NCI-H2029 treated with DMSO at 0.1 percent for 48 hours (cell line): ENCODE measurements at regions not wholly inside any gene's neighbourhood (a gene's known extent, or its start where the extent isn't known, plus 50 kb on each side); places are given as distances from the start of the nearest gene placed in this dataset.
A peak's percentile ranks its signal among the peaks of the same experiment; 100 is the strongest.

Experiments
- DNase-seq: peaks from one replicate; lab custom pipeline; 2025; lab: John Stamatoyannopoulos, UW

- no peak for DNase-seq
Observed at GRCh38 chr4:10203851-10204250, 87.3 kb upstream of the WDR1 start.

DNA sequence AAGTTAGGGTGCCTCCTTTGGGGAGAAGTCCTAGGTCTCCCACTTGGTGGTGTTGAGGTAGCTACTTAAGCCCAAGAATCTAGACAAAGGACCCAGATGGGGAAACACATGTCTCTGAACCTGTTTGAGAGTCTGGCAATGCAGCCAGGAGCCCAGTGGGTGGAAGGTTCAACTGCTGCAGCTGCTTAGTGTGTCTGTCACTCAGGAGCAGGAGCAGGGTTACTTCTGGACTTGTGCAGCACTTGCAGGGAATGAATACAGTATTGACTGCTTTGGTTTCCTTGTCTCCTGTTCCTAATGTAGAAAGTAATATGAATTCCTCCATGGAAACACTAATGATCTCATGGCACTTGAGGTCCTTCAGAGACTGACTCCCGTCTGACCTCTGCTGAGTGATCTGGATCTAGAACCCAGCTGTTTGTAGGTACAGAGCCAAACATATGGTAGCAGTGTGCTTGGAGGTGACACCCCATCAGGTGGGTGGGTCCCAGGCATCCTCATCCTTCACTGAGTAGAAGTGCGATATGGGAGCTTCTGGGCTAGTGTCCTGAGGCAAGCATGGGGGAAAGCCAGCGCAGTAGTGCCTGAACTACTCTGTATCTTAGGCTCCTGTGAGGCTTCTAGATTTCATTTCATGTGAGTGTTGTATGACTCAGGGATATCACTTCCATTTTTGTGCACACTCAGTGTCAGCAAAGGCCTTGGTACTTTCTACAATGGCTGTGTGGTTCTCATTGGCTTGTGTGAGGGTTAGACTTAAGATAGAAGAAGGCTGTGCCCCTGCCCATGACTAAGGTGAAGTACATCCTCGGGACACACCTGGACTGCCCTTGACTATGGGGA, 85.0 kb upstream of the WDR1 start:
- no peak for DNase-seq

DNA sequence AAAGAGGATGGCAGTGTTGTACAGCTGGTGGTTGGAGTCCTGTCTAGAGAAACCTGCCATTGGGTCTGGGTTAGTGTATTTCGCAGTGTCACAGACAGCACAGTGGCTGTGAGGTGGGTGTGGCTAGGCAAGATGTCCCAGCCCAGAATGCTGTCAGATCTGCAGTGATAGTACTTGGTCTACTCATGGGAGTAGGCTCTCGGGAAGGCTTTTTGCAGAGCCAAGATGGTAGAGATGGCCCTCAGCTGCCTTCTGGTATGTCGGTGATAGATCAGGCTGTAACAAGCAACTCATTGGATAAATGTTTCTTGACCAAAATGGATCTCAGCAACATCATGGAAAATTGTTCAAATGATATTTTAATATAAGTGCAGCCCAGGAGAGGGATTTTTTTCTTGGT, 84.3 kb upstream of the WDR1 start:
- no peak for DNase-seq

GRCh38 chr4:10198365-10198764, 81.8 kb upstream of the WDR1 start:
- DNase-seq: no peak

DNA sequence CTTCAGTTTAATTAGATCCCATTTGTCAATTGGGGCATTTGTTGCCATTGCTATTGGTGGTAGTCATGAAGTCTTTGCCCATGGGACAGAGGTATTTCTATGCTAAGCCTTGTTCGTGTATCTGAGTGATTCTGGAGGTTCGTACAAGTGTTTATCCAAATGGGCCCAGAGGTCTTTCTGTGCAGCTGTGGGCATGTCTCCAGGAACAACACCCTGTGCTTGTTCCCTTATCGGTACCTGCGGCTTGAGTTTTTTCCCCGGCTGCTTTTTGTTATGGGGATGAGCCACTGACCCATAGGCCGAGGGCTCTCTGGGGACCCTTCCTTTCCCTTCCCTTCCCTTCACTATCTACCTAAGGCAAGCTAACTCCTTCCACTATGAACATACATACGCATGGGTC, 81.4 kb upstream of the WDR1 start:
- no peak for DNase-seq

GRCh38 chr4:10196191-10196590, 79.6 kb upstream of the WDR1 start:
- DNase-seq: no peak

DNA sequence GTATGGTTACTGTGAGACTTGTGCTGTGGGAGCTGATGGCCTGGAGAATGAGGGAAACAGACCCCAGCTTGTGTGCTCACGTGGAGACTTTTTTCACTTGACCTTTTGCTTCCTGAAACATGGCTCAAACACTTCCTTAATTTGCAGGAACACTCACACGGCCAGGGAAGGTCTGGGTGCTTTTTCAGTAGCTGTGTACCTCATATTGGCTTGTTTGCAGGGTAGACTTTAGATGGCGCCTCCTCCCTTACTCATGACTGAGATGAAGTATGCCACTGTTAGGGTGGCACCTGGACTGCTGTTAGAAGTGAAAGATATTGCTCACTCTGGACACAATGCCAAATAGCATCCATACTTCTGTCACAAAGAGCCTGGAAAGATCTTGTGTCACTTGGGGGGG, 75.7 kb upstream of the WDR1 start:
- no peak for DNase-seq

GRCh38 chr4:10188400-10189004, 71.9 kb upstream of the WDR1 start:
- no peak for DNase-seq

DNA sequence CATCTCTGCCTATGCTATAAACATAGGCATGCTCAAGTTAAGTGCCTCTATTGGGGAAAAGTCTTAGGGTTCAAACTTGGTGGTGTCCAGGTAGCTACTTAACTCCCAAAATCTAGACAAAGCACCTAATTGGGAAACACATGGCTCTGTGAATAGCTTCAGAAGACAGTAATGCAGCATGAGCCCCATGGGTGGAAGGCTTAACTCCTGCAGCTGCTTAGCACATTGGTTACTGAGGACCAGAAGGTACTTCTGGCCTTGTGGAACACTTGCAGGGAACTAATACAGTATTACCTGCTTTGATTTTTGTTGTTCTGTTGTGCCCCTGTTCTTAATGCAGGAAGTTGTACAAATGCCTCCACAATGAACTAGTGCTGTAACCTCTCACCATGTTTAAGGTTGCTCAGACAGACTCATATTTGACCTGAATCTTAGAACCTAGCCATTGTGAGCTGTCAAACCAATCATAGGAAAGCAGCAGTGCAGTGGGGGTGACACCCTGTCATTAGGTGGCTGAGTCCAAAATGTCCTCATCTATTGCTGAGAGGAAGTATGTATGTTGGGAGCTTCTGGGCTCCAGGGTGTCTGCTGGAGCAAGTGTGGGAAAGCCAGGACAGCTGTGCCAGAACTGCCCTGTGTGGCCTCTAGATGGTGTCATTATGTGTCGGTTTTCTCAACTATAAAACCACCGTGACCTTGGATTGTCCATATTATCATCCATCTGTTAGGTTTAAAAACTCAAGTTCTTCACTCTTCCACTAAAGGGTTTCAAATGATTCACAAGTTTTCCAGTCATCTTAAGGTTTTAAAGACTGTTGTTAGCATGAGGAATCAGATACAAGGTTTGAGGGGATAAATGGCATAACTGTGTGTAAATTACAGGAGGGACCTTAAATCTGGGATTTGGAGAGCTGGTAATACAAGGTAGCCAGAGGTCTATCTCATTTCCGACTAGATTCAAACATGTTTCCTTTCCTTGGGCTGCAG, 69.9 kb upstream of the WDR1 start:
- no peak for DNase-seq

GRCh38 chr4:10185518-10186227, 69.1 kb upstream of the WDR1 start:
- DNase-seq: no peak

DNA sequence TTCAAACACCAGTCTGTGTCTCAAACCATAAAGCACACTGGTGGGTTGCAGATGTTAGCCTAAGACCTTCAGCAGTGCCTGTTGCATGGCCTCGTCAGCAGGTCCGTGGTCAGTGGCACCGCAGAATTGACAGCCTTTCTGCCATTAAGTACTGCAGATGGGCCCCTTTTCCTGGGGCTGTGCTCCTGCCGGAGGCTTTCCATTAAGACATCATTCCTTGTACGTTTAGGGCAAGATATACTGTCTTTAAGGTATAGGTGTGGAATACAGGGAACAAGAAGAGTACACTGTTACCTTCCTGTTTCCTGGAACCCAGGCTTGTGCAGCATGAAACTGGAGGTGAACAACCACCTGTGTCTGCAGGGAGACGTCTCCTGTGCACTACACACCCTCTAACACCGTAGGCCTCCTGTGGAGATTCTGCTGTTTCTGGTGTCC, 67.9 kb upstream of the WDR1 start:
- no peak for DNase-seq

- no peak for DNase-seq
Observed at GRCh38 chr4:10184041-10184440, 67.4 kb upstream of the WDR1 start.

GRCh38 chr4:10183462-10183861, 66.9 kb upstream of the WDR1 start:
- DNase-seq: no peak

GRCh38 chr4:10182446-10183424, 66.1 kb upstream of the WDR1 start:
- no peak for DNase-seq

DNA sequence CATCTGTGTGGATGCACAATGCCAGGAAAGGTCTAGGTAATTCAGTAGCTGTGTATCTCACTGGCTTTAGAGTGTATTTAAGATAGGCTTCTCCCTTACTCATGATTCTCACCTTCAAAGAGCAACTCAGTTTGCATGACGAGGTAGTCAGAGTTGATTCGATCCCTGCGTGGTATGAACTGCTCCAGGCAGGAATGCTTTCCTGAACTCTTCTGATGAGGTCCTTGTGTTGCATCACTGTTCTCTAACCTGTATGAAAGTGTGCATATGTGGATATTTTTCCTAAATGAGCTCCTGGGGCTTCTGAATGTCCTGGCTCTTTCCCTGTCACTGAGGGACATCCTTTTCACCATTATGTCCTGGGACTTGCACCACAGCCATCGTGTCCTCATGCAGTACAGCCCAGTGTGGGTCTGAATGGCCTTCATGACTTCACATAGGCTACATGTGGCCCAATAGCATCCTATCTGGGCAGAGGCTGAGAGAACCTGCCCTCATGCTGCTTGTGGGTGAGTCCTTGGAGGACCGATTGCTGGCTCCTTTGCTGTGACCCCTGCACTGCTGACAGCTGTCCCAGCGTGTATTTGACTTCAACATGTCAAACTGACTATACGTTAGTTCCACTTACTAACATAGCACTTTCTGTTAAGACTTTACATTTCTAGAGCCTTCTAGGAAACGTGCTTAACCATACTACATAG, 65.3 kb upstream of the WDR1 start:
- no peak for DNase-seq

DNA sequence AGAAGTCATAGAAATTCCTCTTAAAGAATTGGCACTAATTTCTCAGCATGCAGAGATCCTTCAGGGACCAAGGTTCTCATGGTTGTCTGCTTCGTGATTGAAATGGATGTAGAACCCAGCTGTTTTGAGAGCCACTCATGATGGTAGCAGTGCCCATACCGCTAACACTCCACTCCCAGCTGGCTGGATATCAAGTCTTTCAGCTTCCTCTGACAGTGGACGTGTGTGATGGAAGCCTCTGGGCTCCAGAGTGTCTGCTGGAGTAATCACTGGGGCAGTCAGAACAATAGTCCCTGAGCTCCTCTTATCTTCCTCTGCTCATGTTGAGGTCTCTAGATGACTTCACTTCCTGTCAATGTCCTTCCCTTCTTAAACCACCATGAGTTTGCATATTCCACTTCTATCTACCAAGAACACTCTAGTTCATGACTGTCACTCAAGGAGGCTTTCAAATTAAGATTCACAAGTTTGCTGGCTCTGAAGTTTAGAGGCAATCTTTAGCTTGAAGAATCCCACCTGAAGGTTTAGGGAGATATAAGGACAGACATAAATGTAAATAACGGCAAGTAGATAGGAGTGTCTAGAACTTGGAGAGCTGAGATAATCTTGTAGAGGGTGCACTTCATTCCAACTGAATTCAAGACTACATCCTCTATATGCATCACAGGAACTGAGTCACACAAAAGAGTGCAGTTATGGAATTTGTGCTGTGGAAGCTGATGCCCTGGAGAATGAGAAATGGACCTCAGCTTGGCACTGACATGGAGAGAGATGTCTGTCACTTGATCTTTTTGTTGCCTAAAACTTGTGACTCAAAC, 64.5 kb upstream of the WDR1 start:
- DNase-seq: peak; percentile 81

GRCh38 chr4:10180603-10180926, 64.0 kb upstream of the WDR1 start:
- DNase-seq: no peak

DNA sequence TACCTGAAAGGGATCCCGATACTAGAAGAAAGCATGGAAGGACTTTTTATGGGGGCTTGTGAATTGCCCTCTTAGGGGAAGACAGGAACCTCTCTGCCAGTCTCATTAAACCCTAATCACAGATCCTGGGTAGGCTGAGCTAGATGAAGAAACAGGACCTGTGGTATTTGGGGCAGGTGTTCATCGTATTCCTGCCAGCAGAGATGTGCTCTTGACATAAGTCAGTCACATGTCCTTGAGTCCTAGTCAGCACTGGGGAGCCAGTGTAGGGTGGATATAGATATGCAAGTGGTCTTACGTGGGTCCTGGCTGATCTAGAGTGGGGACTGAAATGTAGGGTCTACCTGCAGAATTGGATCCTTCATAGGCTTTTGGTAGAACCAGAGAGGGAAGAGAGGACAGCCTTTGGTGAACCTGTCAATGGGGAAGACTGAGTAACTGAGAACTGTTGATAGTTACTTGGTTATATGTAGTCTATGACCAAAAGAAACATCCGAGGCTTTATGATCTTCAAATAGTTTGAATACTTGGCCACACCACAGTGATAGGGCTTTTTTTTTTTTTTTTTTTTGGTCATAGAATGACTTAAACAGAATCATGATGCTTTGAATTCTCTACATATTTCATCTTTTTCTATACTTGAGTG, 63.5 kb upstream of the WDR1 start:
- no peak for DNase-seq

DNA sequence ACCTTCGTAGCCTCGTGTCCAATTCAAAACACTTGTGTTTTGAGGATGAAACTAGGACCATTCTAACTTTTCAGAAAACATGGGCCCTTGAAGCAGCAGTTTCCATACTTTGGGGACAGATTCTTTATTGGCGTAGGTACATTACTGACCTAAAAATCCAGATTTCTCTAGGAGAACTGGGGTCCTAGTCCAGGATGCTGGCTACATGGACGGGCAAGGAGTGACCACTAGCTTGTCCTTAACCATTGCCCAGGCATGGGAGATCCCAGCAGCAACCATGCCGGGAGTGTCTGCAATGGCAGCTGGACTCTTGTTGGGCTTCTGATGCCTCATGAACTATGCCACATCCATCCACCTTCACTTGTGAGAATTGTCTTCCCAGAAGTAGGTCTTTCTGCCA, 62.2 kb upstream of the WDR1 start:
- DNase-seq: no peak
